Gastrocnemius medialis (tissue), 4 donors: ENCODE measurements at regions not wholly inside any gene's neighbourhood (a gene's known extent, or its start where the extent isn't known, plus 50 kb on each side); places are given as distances from the start of the nearest gene placed in this dataset.

Source experiments
- ATAC-seq, 2 donors: fragments of 150-250 bp; one replicate each; pipeline ENCODE4 v1.9.1; 2016
- DNase-seq, 2 donors: peaks; one replicate each; pipeline ENCODE4 v3.0.0-alpha.2; 2019
- H3K27ac ChIP-seq, 4 donors: fragments of 200-600 bp; sonication (generic); 1 replicate in 1 of 4; 2 replicates in 3 of 4; pipeline ENCODE4 v1.5.1; 2016 to 2018; ENCODE audit warnings: mild to moderate bottlenecking in 2 of 4, moderate library complexity in 1 of 4
- H3K27me3 ChIP-seq, 3 donors: fragments of 200-600 bp; sonication (generic) in 2 of 3; 1 replicate in 1 of 3; 2 replicates in 2 of 3; pipeline versions ENCODE4 v1.5.1 to v1.6.0; 2016 to 2019; ENCODE audit warnings: mild to moderate bottlenecking in 1 of 3, moderate library complexity in 1 of 3
- H3K36me3 ChIP-seq, 2 donors: fragments of 200-600 bp; sonication (generic) in 1 of 2; one replicate each; pipeline ENCODE4 v1.5.1; 2017 to 2018
- H3K4me1 ChIP-seq, 2 donors: fragments of 200-600 bp; sonication (generic) in 1 of 2; one replicate each; pipeline ENCODE4 v1.5.1; 2016 to 2017; ENCODE audit warnings: mild to moderate bottlenecking in 2 of 2
- H3K4me3 ChIP-seq, 4 donors: fragments of 200-600 bp; sonication (generic) in 3 of 4; 1 replicate in 1 of 4; 2 replicates in 3 of 4; pipeline ENCODE4 v1.5.1; 2016 to 2019; ENCODE audit warnings: mild to moderate bottlenecking in 2 of 4
- H3K9me3 ChIP-seq, 3 donors: fragments of 200-600 bp; sonication (generic) in 2 of 3; 1 replicate in 1 of 3; 2 replicates in 2 of 3; pipeline ENCODE4 v1.5.1; 2016 to 2019
- POLR2A ChIP-seq, 2 donors: fragments of 450-650 bp; IDR thresholded peaks; one replicate each; pipeline ENCODE4 v1.6.1; 2017; ENCODE audit warnings: antibody characterized with exemption in 2 of 2, mild to moderate bottlenecking in 2 of 2, moderate library complexity in 2 of 2
- in situ Hi-C, 4 donors: fragments of 200-750 bp; cut with MboI; loops; one replicate each; pipeline versions ENCODE4 v1.15.0 to v1.8.0; 2017; ENCODE audit warnings: low sequenced_read_pairs in 4 of 4
- intact Hi-C: fragments of 100-400 bp; cut with DNase I; formaldehyde crosslinking; loops from one replicate; pipeline ENCODE4 v1.15.1; 2023; ENCODE audit warnings: low total_unique reads
- TF ChIP-seq, protein P1 (sequence below), 5 experiments: fragments of 450-650 bp in 3 of 5; fragments of 200-600 bp in 2 of 5; sonication (generic) in 2 of 5; IDR thresholded peaks in 4 of 5; conservative IDR thresholded peaks in 1 of 5; 1 replicate in 4 of 5; 2 replicates in 1 of 5; pipeline ENCODE4 v1.5.1; 2016 to 2019; ENCODE audit warnings: antibody characterized with exemption in 5 of 5, mild to moderate bottlenecking in 3 of 5, moderate library complexity in 3 of 5

DNA sequence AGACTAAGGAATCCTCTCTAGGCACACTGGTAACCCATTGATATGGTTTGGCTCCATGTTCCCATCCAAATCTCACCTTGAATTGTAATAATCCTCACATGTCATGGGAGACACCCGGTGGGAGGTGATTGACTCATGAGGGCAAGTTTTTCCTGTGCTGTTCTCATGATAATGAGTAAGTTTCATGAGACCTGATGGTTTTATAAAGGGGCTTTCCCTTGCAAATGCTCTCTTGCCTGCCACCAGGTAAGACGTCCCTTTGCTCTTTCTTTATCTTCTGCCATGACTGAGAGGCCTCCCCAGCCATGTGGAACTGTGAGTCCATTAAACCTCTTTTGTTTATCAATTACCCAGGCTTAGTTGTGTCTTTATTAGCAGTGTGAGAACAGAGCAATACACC, 81.4 kb upstream of the GPC6 start:
- DNase-seq = no peak
- Histone ChIP-seq H3K27ac (no peak overlapping the region), H3K4me1 (no peaks in the 10 kb centered on the region), H3K27me3 (no peaks in the 10 kb centered on the region), H3K4me3 (no peak overlapping the region), H3K36me3 (no peaks in the 10 kb centered on the region), H3K9me3 (no peaks in the 10 kb centered on the region)
- ATAC-seq = no peak
- intact Hi-C loops (no loop called here), in situ Hi-C loops (no loop called here)
- TF ChIP-seq, protein P1, sequence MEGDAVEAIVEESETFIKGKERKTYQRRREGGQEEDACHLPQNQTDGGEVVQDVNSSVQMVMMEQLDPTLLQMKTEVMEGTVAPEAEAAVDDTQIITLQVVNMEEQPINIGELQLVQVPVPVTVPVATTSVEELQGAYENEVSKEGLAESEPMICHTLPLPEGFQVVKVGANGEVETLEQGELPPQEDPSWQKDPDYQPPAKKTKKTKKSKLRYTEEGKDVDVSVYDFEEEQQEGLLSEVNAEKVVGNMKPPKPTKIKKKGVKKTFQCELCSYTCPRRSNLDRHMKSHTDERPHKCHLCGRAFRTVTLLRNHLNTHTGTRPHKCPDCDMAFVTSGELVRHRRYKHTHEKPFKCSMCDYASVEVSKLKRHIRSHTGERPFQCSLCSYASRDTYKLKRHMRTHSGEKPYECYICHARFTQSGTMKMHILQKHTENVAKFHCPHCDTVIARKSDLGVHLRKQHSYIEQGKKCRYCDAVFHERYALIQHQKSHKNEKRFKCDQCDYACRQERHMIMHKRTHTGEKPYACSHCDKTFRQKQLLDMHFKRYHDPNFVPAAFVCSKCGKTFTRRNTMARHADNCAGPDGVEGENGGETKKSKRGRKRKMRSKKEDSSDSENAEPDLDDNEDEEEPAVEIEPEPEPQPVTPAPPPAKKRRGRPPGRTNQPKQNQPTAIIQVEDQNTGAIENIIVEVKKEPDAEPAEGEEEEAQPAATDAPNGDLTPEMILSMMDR (IDR thresholded peaks at IDR 0.05 in 4 of 5, conservative IDR thresholded peaks at IDR 0.05 in 1 of 5) = no peak
- TF ChIP-seq POLR2A (IDR thresholded peaks at IDR 0.05) = no peak

DNA sequence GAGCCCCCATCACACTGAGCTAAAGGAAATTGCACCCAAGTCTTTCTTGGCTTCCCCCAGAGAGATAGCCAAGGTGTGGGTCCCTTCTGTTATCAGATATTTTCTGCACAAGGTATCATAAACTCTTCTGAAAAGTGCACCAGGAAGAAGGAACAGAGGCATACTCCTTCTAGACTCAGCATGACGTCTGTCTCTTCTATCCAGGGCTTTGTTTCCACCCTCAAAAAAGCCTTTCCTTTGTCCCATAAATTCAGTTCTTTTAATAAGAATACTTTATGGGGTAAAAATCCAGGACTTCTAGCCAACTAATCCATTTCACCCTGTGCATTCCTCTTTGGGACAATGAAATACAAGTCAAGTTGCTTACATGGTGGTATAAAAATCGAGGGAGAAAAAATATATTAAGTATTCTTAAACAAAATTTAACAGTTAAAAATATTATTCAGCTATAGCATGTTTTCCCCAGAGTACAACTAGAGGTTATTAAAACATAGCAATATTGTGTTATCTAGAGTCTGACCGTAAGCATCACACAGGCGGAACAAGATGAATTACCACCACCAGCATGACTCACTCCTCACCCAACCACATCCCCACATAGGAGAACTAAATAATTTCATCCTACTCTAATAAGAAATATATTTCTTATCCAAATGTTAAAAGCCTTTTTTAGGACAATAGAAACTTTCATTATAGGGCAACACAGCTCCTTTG, 79.9 kb upstream of the GPC6 start:
- TF ChIP-seq POLR2A (IDR thresholded peaks at IDR 0.05) = no peak
- TF ChIP-seq, protein P1 (IDR thresholded peaks at IDR 0.05 in 4 of 5, conservative IDR thresholded peaks at IDR 0.05 in 1 of 5) = no peak
- DNase-seq = no peak
- no peak for ATAC-seq
- H3K36me3 ChIP-seq = no peaks in the 10 kb centered on the region
- intact Hi-C loops = no loop called here
- no peak overlapping the region for H3K27ac ChIP-seq
- no peaks in the 10 kb centered on the region for H3K4me1 ChIP-seq
- no peaks in the 10 kb centered on the region for H3K9me3 ChIP-seq
- in situ Hi-C loops = no loop called here
- H3K27me3 ChIP-seq = no peaks in the 10 kb centered on the region
- no peak overlapping the region for H3K4me3 ChIP-seq

DNA sequence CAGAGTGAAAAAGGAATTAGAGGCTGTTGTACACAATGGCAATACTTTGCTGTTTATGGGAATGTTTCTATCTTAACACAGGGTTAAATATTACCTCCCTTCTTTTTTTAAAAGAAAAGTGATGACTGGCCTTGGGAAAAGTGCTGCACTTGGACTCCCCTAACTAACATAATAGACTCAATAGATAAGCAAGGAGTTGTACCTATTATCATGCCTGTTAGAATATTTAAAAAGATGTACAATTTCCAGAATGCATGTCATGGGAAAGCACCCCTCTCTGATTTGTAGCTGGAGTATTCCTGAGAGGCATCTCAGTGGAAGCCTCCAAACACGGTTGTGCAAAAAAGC, 79.3 kb upstream of the GPC6 start:
- no peaks in the 10 kb centered on the region for H3K36me3 ChIP-seq
- ATAC-seq (no peak), DNase-seq (no peak)
- TF ChIP-seq, protein P1 (IDR thresholded peaks at IDR 0.05 in 4 of 5, conservative IDR thresholded peaks at IDR 0.05 in 1 of 5) = no peak
- TF ChIP-seq POLR2A (IDR thresholded peaks at IDR 0.05) = no peak
- H3K4me1 ChIP-seq = no peaks in the 10 kb centered on the region
- no peaks in the 10 kb centered on the region for H3K27me3 ChIP-seq
- H3K27ac ChIP-seq = no peak overlapping the region
- no peaks in the 10 kb centered on the region for H3K9me3 ChIP-seq
- intact Hi-C loops (no loop called here), in situ Hi-C loops (no loop called here)
- H3K4me3 ChIP-seq = no peak overlapping the region

DNA sequence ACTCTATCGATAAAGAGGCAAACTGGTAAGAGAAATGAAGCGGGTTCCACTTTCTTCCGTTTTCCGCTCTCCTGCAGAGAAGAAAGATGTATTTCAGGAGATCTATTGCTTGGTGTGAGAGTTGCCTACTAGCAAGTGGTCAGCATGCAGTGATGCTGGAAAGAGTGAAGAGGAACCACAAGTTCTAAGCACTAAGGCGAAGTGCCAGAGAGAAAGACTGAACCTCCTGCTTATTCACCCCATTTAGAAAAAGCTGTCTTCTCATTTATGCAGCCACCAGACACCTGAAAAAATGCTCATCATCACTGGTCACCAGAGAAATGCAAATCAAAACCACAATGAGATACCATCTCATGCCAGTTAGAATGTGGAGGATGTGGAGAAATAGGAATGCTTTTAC, 78.7 kb upstream of the GPC6 start:
- no peak for ATAC-seq
- no peak for TF ChIP-seq POLR2A (IDR thresholded peaks at IDR 0.05)
- TF ChIP-seq, protein P1 (IDR thresholded peaks at IDR 0.05 in 4 of 5, conservative IDR thresholded peaks at IDR 0.05 in 1 of 5) = no peak
- Histone ChIP-seq H3K27ac (no peak overlapping the region), H3K27me3 (no peaks in the 10 kb centered on the region), H3K36me3 (no peaks in the 10 kb centered on the region), H3K4me1 (no peaks in the 10 kb centered on the region), H3K4me3 (no peak overlapping the region), H3K9me3 (no peaks in the 10 kb centered on the region)
- intact Hi-C loops (no loop called here), in situ Hi-C loops (no loop called here)
- no peak for DNase-seq

DNA sequence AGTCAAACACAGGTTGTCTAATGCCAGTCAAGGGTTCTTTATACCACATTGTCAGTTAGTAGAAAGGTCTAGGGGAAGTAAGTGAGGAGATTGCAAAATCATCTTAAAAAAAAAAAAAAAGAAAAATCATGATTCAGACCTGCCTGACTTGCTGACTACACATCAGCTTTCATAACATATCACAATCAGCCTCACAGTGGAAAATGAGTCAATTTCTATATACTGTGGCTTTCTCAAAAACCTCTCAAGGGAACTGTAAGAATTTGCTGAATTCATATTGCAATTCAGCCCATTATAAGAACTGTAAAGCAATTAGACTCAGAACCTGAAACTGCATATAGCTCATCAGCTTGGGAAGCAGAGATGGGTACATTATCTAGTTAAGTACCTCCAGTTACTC, 75.3 kb upstream of the GPC6 start:
- in situ Hi-C loops = no loop called here

More for the DNA sequence above, 75.3 kb upstream of the GPC6 start:
- Histone ChIP-seq H3K27ac (no peak overlapping the region), H3K4me3 (no peak overlapping the region), H3K36me3 (no peaks in the 10 kb centered on the region), H3K9me3 (no peaks in the 10 kb centered on the region), H3K4me1 (no peaks in the 10 kb centered on the region), H3K27me3 (no peaks in the 10 kb centered on the region)
- TF ChIP-seq, protein P1 (IDR thresholded peaks at IDR 0.05 in 4 of 5, conservative IDR thresholded peaks at IDR 0.05 in 1 of 5) = no peak
- TF ChIP-seq POLR2A (IDR thresholded peaks at IDR 0.05) = no peak
- no peak for ATAC-seq
- intact Hi-C loops = no loop called here
- DNase-seq = no peak
